K562 (cell line): ENCODE measurements at regions not wholly inside any gene's neighbourhood (a gene's known extent, or its start where the extent isn't known, plus 50 kb on each side); places are given as distances from the start of the nearest gene placed in this dataset.

Experiments
- ATAC-seq: fragments of 200-7000 bp; cut with Tn5 transposase; 3 replicates; pipeline ENCODE4 v1.9.1; 2020; ENCODE audit warnings: moderate library complexity
- BruUV-seq: library from RNA; stranded (reverse); fragments of 400-500 nt; replicated peaks from 2 replicates; lab custom pipeline; 2021; lab: Mats Ljungman, UMichigan
- CTCF ChIA-PET: fragments of 300-600 bp; formaldehyde crosslinking; extraction: SDS; loops from one replicate; lab custom pipeline; 2021; ENCODE audit warnings: low intra/inter-chr PET ratio; lab: Yijun Ruan, JAX
- POLR2A ChIA-PET: fragments of 300-600, 350-650 bp; sonication (Branson Sonifier 250); formaldehyde crosslinking; extraction: SDS; loops from one replicate; lab custom pipeline; 2021; ENCODE audit warnings: antibody characterized with exemption, inconsistent platforms; lab: Yijun Ruan, JAX
- DNase-seq, 4 experiments: peaks; one replicate each; pipeline versions ENCODE4 v3.0.0 to v3.0.0-alpha.2; 2011 to 2018; ENCODE audit warnings: low spot score in 3 of 4, mixed read lengths in 3 of 4; ENCODE audit errors: extremely low read depth in 1 of 4
- FAIRE-seq: peaks from 2 replicates; lab custom pipeline; 2011; peaks lifted over from hg19 to GRCh38; lab: Jason Lieb, UNC
- H2AFZ ChIP-seq: 2 replicates; pipeline ENCODE4 v1.6.0; 2011; ENCODE audit warnings: low read depth, low read length, control low read depth, inconsistent platforms
- H3K27ac ChIP-seq: fragments of 200-600 bp; 3 replicates; pipeline ENCODE4 v1.8.0; 2011; ENCODE audit warnings: low read depth, mild to moderate bottlenecking, control low read depth, inconsistent platforms, low read length, moderate library complexity, mixed read lengths; ENCODE audit errors: extremely low read depth
- H3K27me3 ChIP-seq, 2 experiments: fragments of 300-600 bp in 1 of 2; 2 replicates in 1 of 2; 3 replicates in 1 of 2; pipeline versions ENCODE4 v1.6.0 to v1.8.0; 2011; ENCODE audit warnings: inconsistent platforms in 2 of 2, low read length in 2 of 2, mild to moderate bottlenecking in 1 of 2, mixed read lengths in 1 of 2, moderate library complexity in 1 of 2; ENCODE audit not compliant: control insufficient read depth in 2 of 2, insufficient read depth in 2 of 2
- H3K36me3 ChIP-seq: fragments of 300-600 bp; 3 replicates; pipeline ENCODE4 v1.8.0; 2011; ENCODE audit warnings: mild to moderate bottlenecking, low read length, inconsistent platforms; ENCODE audit not compliant: control insufficient read depth, insufficient read depth
- H3K4me1 ChIP-seq, 2 experiments: fragments of 200-600 bp in 1 of 2; replicated peaks in 1 of 2; 2 replicates in 1 of 2; 3 replicates in 1 of 2; pipeline versions ENCODE4 v1.5.1 to v1.8.0; 2011; ENCODE audit warnings: inconsistent platforms in 2 of 2, low read length in 2 of 2, mild to moderate bottlenecking in 1 of 2, mixed read lengths in 1 of 2, moderate library complexity in 1 of 2; ENCODE audit not compliant: control insufficient read depth in 2 of 2, insufficient read depth in 2 of 2
- H3K4me2 ChIP-seq: 2 replicates; pipeline ENCODE4 v1.6.1; 2011; ENCODE audit warnings: low read length, control low read depth, inconsistent platforms, mixed read lengths; ENCODE audit not compliant: insufficient read depth
- H3K4me3 ChIP-seq: fragments of 200-600 bp; sonication (generic), shearing (Covaris generic); 2 replicates; pipeline ENCODE4 v1.5.1; 2016; ENCODE audit warnings: control low read depth, inconsistent platforms
- H3K79me2 ChIP-seq: fragments of 200-600 bp; 3 replicates; pipeline ENCODE4 v1.8.0; 2011; ENCODE audit warnings: low read length, inconsistent platforms; ENCODE audit not compliant: control insufficient read depth, insufficient read depth
- H3K9ac ChIP-seq, 2 experiments: 2 replicates each; pipeline versions ENCODE4 v1.6.0 to v1.6.1; 2011; ENCODE audit warnings: low read depth in 2 of 2, low read length in 2 of 2, control low read depth in 1 of 2, inconsistent platforms in 1 of 2, mild to moderate bottlenecking in 1 of 2, mixed read lengths in 1 of 2; ENCODE audit not compliant: insufficient read depth in 1 of 2
- H3K9me1 ChIP-seq: one replicate; pipeline ENCODE4 v1.6.0; 2011; ENCODE audit warnings: inconsistent platforms, mild to moderate bottlenecking, low read length, moderate library complexity; ENCODE audit not compliant: control insufficient read depth, insufficient read depth
- H3K9me3 ChIP-seq: replicated peaks from 2 replicates; pipeline ENCODE4 v1.5.1; 2011; ENCODE audit warnings: low read depth, low read length, inconsistent platforms; ENCODE audit not compliant: control insufficient read depth, insufficient read depth
- H4K20me1 ChIP-seq: replicated peaks from 2 replicates; pipeline ENCODE4 v1.6.1; 2011; ENCODE audit warnings: low read length, inconsistent platforms, mixed read lengths; ENCODE audit not compliant: control insufficient read depth, insufficient read depth
- CUX1 ChIP-seq: fragments of 200-800 bp; sonication (Bioruptor generic); IDR thresholded peaks from 2 replicates; pipeline ENCODE4 v1.6.1; 2016; ENCODE audit warnings: missing genetic modification characterization, missing compliant biosample characterization
- IRF2 ChIP-seq: sonication (generic); formaldehyde crosslinking; IDR thresholded peaks from 2 replicates; pipeline ENCODE4 v1.8.1; 2022; ENCODE audit warnings: mild to moderate bottlenecking, missing genetic modification reagents
- RREB1 ChIP-seq: fragments of 250-450 bp; sonication (Bioruptor Pico); IDR thresholded peaks from 2 replicates; pipeline ENCODE4 v1.4.0; 2020
- SRSF3 ChIP-seq: fragments of 200-400 bp; formaldehyde crosslinking; IDR thresholded peaks from 2 replicates; pipeline ENCODE4 v1.6.1; 2016; ENCODE audit warnings: mild to moderate bottlenecking, low read length, moderate library complexity; ENCODE audit not compliant: insufficient read depth
- TSHZ1 ChIP-seq: fragments of 250-450 bp; sonication (Bioruptor Pico); IDR thresholded peaks from 2 replicates; pipeline ENCODE4 v1.4.0; 2020; ENCODE audit warnings: mild to moderate bottlenecking, moderate library complexity
- YY1 ChIP-seq, 3 experiments: IDR thresholded peaks; 2 replicates each; pipeline ENCODE4 v1.6.1; 2011; ENCODE audit warnings: low read length in 2 of 3, mild to moderate bottlenecking in 2 of 3, moderate library complexity in 2 of 3, borderline replicate concordance in 1 of 3, control low read depth in 1 of 3, low read depth in 1 of 3; ENCODE audit not compliant: insufficient read depth in 3 of 3, insufficient replicate concordance in 2 of 3, control insufficient read depth in 1 of 3, insufficient read length in 1 of 3; ENCODE audit errors: extremely low read depth in 1 of 3
- WGBS: fragments of 100-300 bp; shearing (Covaris generic); methylation state at CpG from one replicate; pipeline ENCODE4 v1.1.6; 2016; ENCODE audit warnings: low coverage, mixed read lengths; ENCODE audit not compliant: insufficient coverage; ENCODE audit errors: missing lambda C conversion rate; 5-methylcytosine and 5-hydroxymethylcytosine counted together
- in situ Hi-C: fragments of 300-500 bp; cut with MboI; formaldehyde crosslinking; loops from 4 replicates; pipeline ENCODE4 v1.15.0; 2018; ENCODE audit warnings: inconsistent platforms, mixed read lengths
- intact Hi-C: fragments of 100-400 bp; cut with micrococcal nuclease; formaldehyde crosslinking; loops from 2 replicates; pipeline ENCODE4 v1.14.2; 2022

GRCh38 chr10:81498011-81498551, 376.9 kb upstream of the NRG3 start:
- Histone ChIP-seq H4K20me1 (no peaks in the 10 kb centered on the region), H3K9me3 (no peaks in the 10 kb centered on the region; the same call in 1 of the 2 replicates), H3K4me3 (no peak overlapping the region), H3K27me3 (no peaks in the 10 kb centered on the region), H3K79me2 (no peaks in the 10 kb centered on the region), H3K4me1 (no peaks in the 10 kb centered on the region), H2AFZ (no peak overlapping the region), H3K9me1 (no peaks in the 10 kb centered on the region), H3K4me2 (no peak overlapping the region), H3K27ac (no peak overlapping the region), H3K9ac (no peak overlapping the region), H3K36me3 (no peaks in the 10 kb centered on the region)
- ATAC-seq (no peak), DNase-seq (no peak), FAIRE-seq (no peak)
- in situ Hi-C loops, result no loop called here
- WGBS, result 0% methylated on average over 3 of the region's 3 CpGs
- CTCF ChIA-PET, result no interaction called here
- BruUV-seq, result no TSS peak
- intact Hi-C loops, result no loop called here
- POLR2A ChIA-PET, result no interaction called here
- TF ChIP-seq CUX1 (CRISPR knock-in tag) (no peak), TSHZ1 (CRISPR knock-in tag) (no peak), YY1 (IDR thresholded peaks at IDR 0.05; ENCODE audit: borderline replicate concordance in 1 of 3, control insufficient read depth in 1 of 3, extremely low read depth in 1 of 3, insufficient read depth in 3 of 3, insufficient read length in 1 of 3, insufficient replicate concordance in 2 of 3, low read depth in 1 of 3, low read length in 2 of 3) (no peak), SRSF3 (no peak), IRF2 (CRISPR knock-in tag) (no peak), RREB1 (no peak)
